Panc1 (cell line): ENCODE measurements at regions not wholly inside any gene's neighbourhood (a gene's known extent, or its start where the extent isn't known, plus 50 kb on each side); places are given as distances from the start of the nearest gene placed in this dataset.

Source experiments
- POLR2AphosphoS5 ChIP-seq: IDR thresholded peaks from 2 replicates; pipeline ENCODE4 v1.6.1; 2012; ENCODE audit warnings: mild to moderate bottlenecking, low read depth, low read length, moderate library complexity
- REST ChIP-seq, 2 experiments: IDR thresholded peaks; 2 replicates each; pipeline ENCODE4 v1.6.1; 2011 to 2012; ENCODE audit warnings: low read depth in 2 of 2, control low read depth in 1 of 2, low read length in 1 of 2, mild to moderate bottlenecking in 1 of 2, moderate library complexity in 1 of 2; ENCODE audit not compliant: insufficient read depth in 1 of 2
- TCF7L2 ChIP-seq: IDR thresholded peaks from 2 replicates; pipeline ENCODE4 v1.6.1; 2011; ENCODE audit warnings: mild to moderate bottlenecking, low read depth, low read length, inconsistent platforms
- TF ChIP-seq, protein P1 (sequence below): fragments of 450-650 bp; IDR thresholded peaks from 2 replicates; pipeline ENCODE4 v1.5.1; 2017; ENCODE audit warnings: mild to moderate bottlenecking

DNA sequence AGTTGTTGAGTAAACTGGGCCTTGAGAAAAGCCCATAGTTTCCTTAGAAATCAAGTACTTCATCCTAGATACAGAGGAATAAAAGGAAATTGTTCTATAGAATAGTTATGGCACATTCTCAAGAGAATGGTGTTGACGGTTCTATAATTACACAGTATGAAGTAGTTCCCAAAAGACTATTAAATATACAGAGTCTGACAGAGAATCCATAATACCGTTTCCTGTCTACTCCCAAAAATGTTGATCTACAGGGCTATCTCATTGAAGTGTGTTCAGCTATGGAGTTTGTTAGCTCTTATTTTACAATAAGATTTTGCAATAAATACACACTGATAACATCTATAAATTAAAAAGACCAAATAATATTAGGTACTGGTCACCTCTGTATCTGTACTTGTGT is 799.7 kb downstream of the RPS29 start:
- TF ChIP-seq, protein P1, sequence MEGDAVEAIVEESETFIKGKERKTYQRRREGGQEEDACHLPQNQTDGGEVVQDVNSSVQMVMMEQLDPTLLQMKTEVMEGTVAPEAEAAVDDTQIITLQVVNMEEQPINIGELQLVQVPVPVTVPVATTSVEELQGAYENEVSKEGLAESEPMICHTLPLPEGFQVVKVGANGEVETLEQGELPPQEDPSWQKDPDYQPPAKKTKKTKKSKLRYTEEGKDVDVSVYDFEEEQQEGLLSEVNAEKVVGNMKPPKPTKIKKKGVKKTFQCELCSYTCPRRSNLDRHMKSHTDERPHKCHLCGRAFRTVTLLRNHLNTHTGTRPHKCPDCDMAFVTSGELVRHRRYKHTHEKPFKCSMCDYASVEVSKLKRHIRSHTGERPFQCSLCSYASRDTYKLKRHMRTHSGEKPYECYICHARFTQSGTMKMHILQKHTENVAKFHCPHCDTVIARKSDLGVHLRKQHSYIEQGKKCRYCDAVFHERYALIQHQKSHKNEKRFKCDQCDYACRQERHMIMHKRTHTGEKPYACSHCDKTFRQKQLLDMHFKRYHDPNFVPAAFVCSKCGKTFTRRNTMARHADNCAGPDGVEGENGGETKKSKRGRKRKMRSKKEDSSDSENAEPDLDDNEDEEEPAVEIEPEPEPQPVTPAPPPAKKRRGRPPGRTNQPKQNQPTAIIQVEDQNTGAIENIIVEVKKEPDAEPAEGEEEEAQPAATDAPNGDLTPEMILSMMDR = no peak
- no peak for TF ChIP-seq REST (IDR thresholded peaks at IDR 0.05; ENCODE audit: insufficient read depth in 1 of 2, low read depth in 2 of 2, low read length in 1 of 2)
- no peak for TF ChIP-seq POLR2AphosphoS5
- TF ChIP-seq TCF7L2 = no peak
